Sigmoid colon (tissue), 4 donors: ENCODE measurements at regions not wholly inside any gene's neighbourhood (a gene's known extent, or its start where the extent isn't known, plus 50 kb on each side); places are given as distances from the start of the nearest gene placed in this dataset.

Experiments
- CTCF ChIP-seq, 4 experiments: fragments of 450-650 bp in 3 of 4; fragments of 200-600 bp in 1 of 4; IDR thresholded peaks; one replicate each; pipeline ENCODE4 v1.5.1; 2016 to 2019; ENCODE audit warnings: antibody characterized with exemption in 4 of 4, mild to moderate bottlenecking in 3 of 4, moderate library complexity in 2 of 4
- EP300 ChIP-seq, 4 donors: sonication (generic); formaldehyde crosslinking; IDR thresholded peaks; one replicate each; pipeline ENCODE4 v1.6.1; 2017; ENCODE audit warnings: antibody characterized with exemption in 4 of 4
- POLR2AphosphoS5 ChIP-seq, 4 donors: sonication (generic); formaldehyde crosslinking; IDR thresholded peaks; one replicate each; pipeline ENCODE4 v1.6.1; 2017; ENCODE audit warnings: antibody characterized with exemption in 4 of 4

- no peak for TF ChIP-seq POLR2AphosphoS5 (IDR thresholded peaks at IDR 0.05)
- no peak for TF ChIP-seq EP300 (IDR thresholded peaks at IDR 0.05)
- no peak for TF ChIP-seq CTCF (IDR thresholded peaks at IDR 0.05)
These were observed 68.5 kb upstream of the OSR1 start for GRCh38 chr2:19426941-19427340.
